Thyroid gland (tissue), 4 donors: ENCODE measurements at regions not wholly inside any gene's neighbourhood (a gene's known extent, or its start where the extent isn't known, plus 50 kb on each side); places are given as distances from the start of the nearest gene placed in this dataset.
A peak's percentile ranks its signal among the peaks of the same experiment; 100 is the strongest.

Experiments
- DNase-seq, 2 donors: peaks; one replicate each; pipeline ENCODE4 v3.0.0-alpha.2; 2019
- H3K27ac ChIP-seq, 3 donors: fragments of 200-600 bp; sonication (generic); 1 replicate in 2 of 3; 2 replicates in 1 of 3; pipeline ENCODE4 v1.5.1; 2016 to 2019; ENCODE audit warnings: mild to moderate bottlenecking in 1 of 3, moderate library complexity in 1 of 3
- H3K27me3 ChIP-seq: fragments of 200-600 bp; sonication (generic); one replicate; pipeline ENCODE4 v1.5.1; 2019
- H3K36me3 ChIP-seq, 2 donors: fragments of 200-600 bp; sonication (generic); one replicate each; pipeline ENCODE4 v1.5.1; 2016 to 2019
- H3K4me1 ChIP-seq, 2 donors: fragments of 200-600 bp; sonication (generic); one replicate each; pipeline ENCODE4 v1.5.1; 2017 to 2019
- H3K4me3 ChIP-seq, 3 donors: fragments of 200-600 bp; sonication (generic); replicated peaks in 1 of 3; 1 replicate in 2 of 3; 2 replicates in 1 of 3; pipeline ENCODE4 v1.5.1; 2016; ENCODE audit warnings: mild to moderate bottlenecking in 1 of 3
- H3K9me3 ChIP-seq: fragments of 200-600 bp; sonication (generic); one replicate; pipeline ENCODE4 v1.5.1; 2017
- CTCF ChIP-seq, 6 experiments: fragments of 200-600 bp in 3 of 6; fragments of 450-650 bp in 3 of 6; sonication (generic) in 3 of 6; IDR thresholded peaks; one replicate each; pipeline ENCODE4 v1.5.1; 2016 to 2019; ENCODE audit warnings: antibody characterized with exemption in 6 of 6, mild to moderate bottlenecking in 2 of 6, inconsistent platforms in 1 of 6, moderate library complexity in 1 of 6
- POLR2A ChIP-seq, 2 donors: fragments of 450-650 bp; IDR thresholded peaks; one replicate each; pipeline ENCODE4 v1.6.1; 2017; ENCODE audit warnings: antibody characterized with exemption in 2 of 2, mild to moderate bottlenecking in 2 of 2, moderate library complexity in 1 of 2
- WGBS, 2 donors: methylation state at CpG; one replicate each; pipeline ENCODE4 v1.1.5; 2017; 5-methylcytosine and 5-hydroxymethylcytosine counted together
- intact Hi-C: fragments of 100-400 bp; cut with DNase I; formaldehyde crosslinking; loops from one replicate; pipeline ENCODE4 v1.15.1; 2023

DNA sequence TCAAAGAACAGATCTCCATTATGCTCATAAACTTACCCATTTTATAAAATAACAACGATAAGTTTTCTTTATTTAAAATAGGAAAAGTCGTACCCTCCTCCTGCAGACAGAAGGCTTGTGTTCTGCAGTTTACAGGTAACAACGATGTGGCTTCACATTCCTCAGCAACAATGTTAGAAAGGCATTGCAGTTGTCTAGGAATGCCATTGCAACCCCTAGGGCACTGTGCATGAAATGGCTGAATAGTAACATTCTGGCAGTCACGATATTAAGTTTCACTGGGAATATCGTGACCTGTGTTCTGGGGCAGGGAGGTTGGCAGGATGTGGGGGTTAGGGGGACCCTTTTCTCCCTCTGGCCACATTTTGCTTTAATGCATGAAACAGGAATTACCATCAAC lies 331.9 kb downstream of the DEPDC1B start:
- no peak for DNase-seq
- no peaks in the 10 kb centered on the region for H3K4me1 ChIP-seq
- 84 to 85% methylated on average over 5 of the region's 5 CpGs for WGBS, 2 donors
- H3K4me3 ChIP-seq = no peak overlapping the region
- no peak overlapping the region for H3K27ac ChIP-seq
- no peaks in the 10 kb centered on the region for H3K27me3 ChIP-seq
- intact Hi-C loops = no loop called here
- no peaks in the 10 kb centered on the region for H3K9me3 ChIP-seq
- H3K36me3 ChIP-seq = no peaks in the 10 kb centered on the region
- TF ChIP-seq POLR2A (IDR thresholded peaks at IDR 0.05) (no peak), CTCF (IDR thresholded peaks at IDR 0.05) (no peak)

GRCh38 chr5:60366489-60366888 lies 333.5 kb downstream of the DEPDC1B start:
- Histone ChIP-seq H3K27ac (no peak overlapping the region), H3K4me1 (no peaks in the 10 kb centered on the region), H3K9me3 (no peaks in the 10 kb centered on the region), H3K27me3 (no peaks in the 10 kb centered on the region), H3K36me3 (no peaks in the 10 kb centered on the region), H3K4me3 (no peak overlapping the region)
- WGBS, 2 donors = 16 to 24% methylated on average over 2 of the region's 2 CpGs
- TF ChIP-seq POLR2A (IDR thresholded peaks at IDR 0.05) = no peak
- no peak for TF ChIP-seq CTCF (IDR thresholded peaks at IDR 0.05)
- peak in 1 of 2 donors; percentile 20 for DNase-seq
- intact Hi-C loops = no loop called here

DNA sequence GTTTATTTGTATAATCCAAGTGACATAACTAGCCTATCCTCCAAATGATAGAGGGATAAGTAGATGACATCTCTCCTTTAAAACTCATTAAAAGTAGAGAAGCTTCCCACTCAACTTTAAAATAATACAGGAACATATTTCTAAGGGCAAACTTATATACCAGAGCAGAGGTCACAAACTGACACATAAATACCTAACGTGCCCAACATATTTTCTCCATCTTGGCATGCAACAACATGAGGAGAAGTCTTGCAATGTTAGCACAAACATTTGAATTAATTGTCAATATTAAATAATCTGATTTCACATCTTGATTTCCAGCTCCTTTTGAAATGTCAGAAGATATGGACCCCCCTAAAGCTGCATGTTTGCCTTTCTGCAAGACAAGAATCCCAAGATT lies 335.0 kb downstream of the DEPDC1B start:
- DNase-seq = no peak
- 82 to 88% methylated on average over 1 of the region's 1 CpG for WGBS, 2 donors
- Histone ChIP-seq H3K36me3 (no peaks in the 10 kb centered on the region), H3K4me1 (no peaks in the 10 kb centered on the region), H3K27me3 (no peaks in the 10 kb centered on the region), H3K4me3 (no peak overlapping the region), H3K27ac (no peak overlapping the region), H3K9me3 (no peaks in the 10 kb centered on the region)
- TF ChIP-seq CTCF (IDR thresholded peaks at IDR 0.05) = no peak
- TF ChIP-seq POLR2A (IDR thresholded peaks at IDR 0.05) = no peak
- intact Hi-C loops = no loop called here

- H3K27me3 ChIP-seq = no peaks in the 10 kb centered on the region
- no peak overlapping the region for H3K4me3 ChIP-seq
- no peaks in the 10 kb centered on the region for H3K4me1 ChIP-seq
- H3K36me3 ChIP-seq = no peaks in the 10 kb centered on the region
- H3K27ac ChIP-seq = no peak overlapping the region
- H3K9me3 ChIP-seq = no peaks in the 10 kb centered on the region
- no peak for TF ChIP-seq CTCF (IDR thresholded peaks at IDR 0.05)
- TF ChIP-seq POLR2A (IDR thresholded peaks at IDR 0.05) = no peak
- DNase-seq = no peak
- intact Hi-C loops = no loop called here
Observed at GRCh38 chr5:60362158-60362557, 337.8 kb downstream of the DEPDC1B start.

GRCh38 chr5:60360355-60360754 lies 339.6 kb downstream of the DEPDC1B start:
- H3K27ac ChIP-seq = no peak overlapping the region
- no peaks in the 10 kb centered on the region for H3K4me1 ChIP-seq
- no peak for TF ChIP-seq POLR2A (IDR thresholded peaks at IDR 0.05)
- TF ChIP-seq CTCF (IDR thresholded peaks at IDR 0.05) = no peak
- no peak for DNase-seq
- H3K27me3 ChIP-seq = no peaks in the 10 kb centered on the region
- intact Hi-C loops = no loop called here
- WGBS, 2 donors = 88 to 91% methylated on average over 3 of the region's 3 CpGs
- no peak overlapping the region for H3K4me3 ChIP-seq
- no peaks in the 10 kb centered on the region for H3K9me3 ChIP-seq
- H3K36me3 ChIP-seq = no peaks in the 10 kb centered on the region
